Heart left ventricle (tissue), 16 donors: ENCODE measurements at regions not wholly inside any gene's neighbourhood (a gene's known extent, or its start where the extent isn't known, plus 50 kb on each side); places are given as distances from the start of the nearest gene placed in this dataset.

Source experiments
- ATAC-seq, 4 donors: fragments of 200-7000 bp; cut with Tn5 transposase; one replicate each; pipeline ENCODE4 v1.9.1; 2020 to 2022; ENCODE audit warnings: moderate library complexity in 4 of 4, mild to moderate bottlenecking in 3 of 4, moderate number of reproducible peaks in 1 of 4
- DNase-seq, 5 donors: peaks; one replicate each; pipeline ENCODE4 v3.0.0-alpha.2; 2020
- H3K27ac ChIP-seq, 12 donors: fragments of 200-600 bp; sonication (generic) in 4 of 12; one replicate each; pipeline versions ENCODE4 v1.5.0 to v1.8.0; 2016 to 2022; ENCODE audit warnings: mild to moderate bottlenecking in 2 of 12
- H3K27me3 ChIP-seq, 9 donors: fragments of 200-600 bp; sonication (generic) in 2 of 9; one replicate each; pipeline versions ENCODE4 v1.5.1 to v1.8.0; 2016 to 2022; ENCODE audit warnings: mild to moderate bottlenecking in 3 of 9
- H3K36me3 ChIP-seq, 9 donors: fragments of 200-600 bp; sonication (generic) in 2 of 9; one replicate each; pipeline versions ENCODE4 v1.5.0 to v1.8.0; 2018 to 2022; ENCODE audit warnings: mild to moderate bottlenecking in 2 of 9
- H3K4me1 ChIP-seq, 12 donors: fragments of 200-600 bp; sonication (generic) in 4 of 12; one replicate each; pipeline versions ENCODE4 v1.5.0 to v1.8.0; 2016 to 2022; ENCODE audit warnings: mild to moderate bottlenecking in 3 of 12
- H3K4me3 ChIP-seq, 12 donors: fragments of 200-600 bp; sonication (generic) in 4 of 12; one replicate each; pipeline versions ENCODE4 v1.5.0 to v1.8.0; 2017 to 2022; ENCODE audit warnings: mild to moderate bottlenecking in 9 of 12, moderate library complexity in 4 of 12
- H3K9me3 ChIP-seq, 12 donors: fragments of 200-600 bp; sonication (generic) in 4 of 12; one replicate each; pipeline versions ENCODE4 v1.5.0 to v1.8.0; 2016 to 2022; ENCODE audit warnings: mild to moderate bottlenecking in 1 of 12
- POLR2A ChIP-seq, 2 donors: fragments of 450-650 bp; IDR thresholded peaks; one replicate each; pipeline ENCODE4 v1.6.1; 2017; ENCODE audit warnings: antibody characterized with exemption in 2 of 2, mild to moderate bottlenecking in 2 of 2, moderate library complexity in 2 of 2
- WGBS, 4 donors: extraction: QIAGEN DNeasy Blood & Tissue Kit in 2 of 4; methylation state at CpG; one replicate each; pipeline versions ENCODE4 v1.1.5 to v1.1.7; 2013 to 2018; 5-methylcytosine and 5-hydroxymethylcytosine counted together
- intact Hi-C, 10 donors: fragments of 100-400 bp; cut with DNase I; formaldehyde crosslinking; loops; one replicate each; pipeline versions ENCODE4 v1.11.1 to v1.14.2; 2022
- TF ChIP-seq, protein P1 (sequence below), 12 donors: fragments of 200-600 bp; sonication (generic) in 4 of 12; IDR thresholded peaks; one replicate each; pipeline versions ENCODE4 v1.5.0 to v1.8.0; 2018 to 2022; ENCODE audit warnings: antibody characterized with exemption in 12 of 12, mild to moderate bottlenecking in 5 of 12
- donor health status: ischemic (EF 13 %, LVEDD 7.1; RV severe dilation, severe dysfunction).
- donor health status: healthy with polysubstance abuse.
- donor health status: DM: no; HTN: yes; CAD: no.
- donor health status: DM: no; HTN: no; CAD: no.
- donor health status: ischemic (EF 25% LVEDD 6.9; RV normal size, moderate dysfunction).
- donor health status: ischemic (EF 25% LVEDD 5.7; RV mildly dilated, moderate dysfunction).
- donor health status: healthy.
- donor health status: DM: yes; HTN: yes; CAD: no.
- donor health status: ischemic (EF 35%, LVEDD 5.7; RV mildly dilated, moderate dysfunction).
- donor health status: nonischemic (EF 11% LVEDD 7.7; RV severe dilation, severe dysfunction).
- donor health status: DM: yes; HTN: yes; CAD: no.
- donor health status: PGD.
- donor health status: ischemic (EF 29% LVEDD 5.4; RV normal size, mild dysfunction).
- donor health status: nonischemic (EF 23%, LVEDD 6.1; RV moderate dilation, normal function).

- DNase-seq (no peak), ATAC-seq (no peak)
- peaks cover 0 to 5% (median 0%) of the 10 kb centered on the region in 12 donors for H3K4me1 ChIP-seq
- H3K27me3 ChIP-seq: no peaks in the 10 kb centered on the region
- H3K36me3 ChIP-seq: no peaks in the 10 kb centered on the region
- TF ChIP-seq POLR2A (IDR thresholded peaks at IDR 0.05): no peak
- TF ChIP-seq, protein P1, sequence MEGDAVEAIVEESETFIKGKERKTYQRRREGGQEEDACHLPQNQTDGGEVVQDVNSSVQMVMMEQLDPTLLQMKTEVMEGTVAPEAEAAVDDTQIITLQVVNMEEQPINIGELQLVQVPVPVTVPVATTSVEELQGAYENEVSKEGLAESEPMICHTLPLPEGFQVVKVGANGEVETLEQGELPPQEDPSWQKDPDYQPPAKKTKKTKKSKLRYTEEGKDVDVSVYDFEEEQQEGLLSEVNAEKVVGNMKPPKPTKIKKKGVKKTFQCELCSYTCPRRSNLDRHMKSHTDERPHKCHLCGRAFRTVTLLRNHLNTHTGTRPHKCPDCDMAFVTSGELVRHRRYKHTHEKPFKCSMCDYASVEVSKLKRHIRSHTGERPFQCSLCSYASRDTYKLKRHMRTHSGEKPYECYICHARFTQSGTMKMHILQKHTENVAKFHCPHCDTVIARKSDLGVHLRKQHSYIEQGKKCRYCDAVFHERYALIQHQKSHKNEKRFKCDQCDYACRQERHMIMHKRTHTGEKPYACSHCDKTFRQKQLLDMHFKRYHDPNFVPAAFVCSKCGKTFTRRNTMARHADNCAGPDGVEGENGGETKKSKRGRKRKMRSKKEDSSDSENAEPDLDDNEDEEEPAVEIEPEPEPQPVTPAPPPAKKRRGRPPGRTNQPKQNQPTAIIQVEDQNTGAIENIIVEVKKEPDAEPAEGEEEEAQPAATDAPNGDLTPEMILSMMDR (IDR thresholded peaks at IDR 0.05): no peak
- H3K9me3 ChIP-seq: no peaks in the 10 kb centered on the region
- WGBS, 4 donors: 72 to 77% (median 75%) methylated on average over 3 of the region's 3 CpGs
- intact Hi-C loops: no loop called here
- H3K27ac ChIP-seq: no peak overlapping the region
- H3K4me3 ChIP-seq: no peak overlapping the region
Measured at GRCh38 chr18:55102501-55102900, 143.2 kb upstream of the CCDC68 start.

- 87 to 95% (median 89%) methylated on average over 2 of the region's 2 CpGs for WGBS, 4 donors
- no peaks in the 10 kb centered on the region for H3K36me3 ChIP-seq
- no peak overlapping the region for H3K4me3 ChIP-seq
- no peaks in the 10 kb centered on the region for H3K27me3 ChIP-seq
- TF ChIP-seq, protein P1 (IDR thresholded peaks at IDR 0.05): no peak
- TF ChIP-seq POLR2A (IDR thresholded peaks at IDR 0.05): no peak
- no peak for ATAC-seq
- H3K27ac ChIP-seq: no peak overlapping the region
- H3K4me1 ChIP-seq: peaks cover 0 to 15% (median 5%) of the 10 kb centered on the region in 12 donors
- intact Hi-C loops: no loop called here
- no peaks in the 10 kb centered on the region for H3K9me3 ChIP-seq
- no peak for DNase-seq
Measured at GRCh38 chr18:55101458-55101824, 142.2 kb upstream of the CCDC68 start.

GRCh38 chr18:55100817-55101457 is 141.7 kb upstream of the CCDC68 start:
- ATAC-seq (no peak), DNase-seq (no peak)
- Histone ChIP-seq H3K36me3 (no peaks in the 10 kb centered on the region), H3K4me3 (no peak overlapping the region), H3K27me3 (no peaks in the 10 kb centered on the region), H3K9me3 (no peaks in the 10 kb centered on the region), H3K27ac (no peak overlapping the region), H3K4me1 (peaks cover 0 to 15% (median 5%) of the 10 kb centered on the region in 12 donors)
- WGBS, 4 donors: 56 to 67% (median 57%) methylated on average over 3 of the region's 3 CpGs
- intact Hi-C loops: no loop called here
- TF ChIP-seq POLR2A (IDR thresholded peaks at IDR 0.05): no peak
- TF ChIP-seq, protein P1 (IDR thresholded peaks at IDR 0.05): no peak

DNA sequence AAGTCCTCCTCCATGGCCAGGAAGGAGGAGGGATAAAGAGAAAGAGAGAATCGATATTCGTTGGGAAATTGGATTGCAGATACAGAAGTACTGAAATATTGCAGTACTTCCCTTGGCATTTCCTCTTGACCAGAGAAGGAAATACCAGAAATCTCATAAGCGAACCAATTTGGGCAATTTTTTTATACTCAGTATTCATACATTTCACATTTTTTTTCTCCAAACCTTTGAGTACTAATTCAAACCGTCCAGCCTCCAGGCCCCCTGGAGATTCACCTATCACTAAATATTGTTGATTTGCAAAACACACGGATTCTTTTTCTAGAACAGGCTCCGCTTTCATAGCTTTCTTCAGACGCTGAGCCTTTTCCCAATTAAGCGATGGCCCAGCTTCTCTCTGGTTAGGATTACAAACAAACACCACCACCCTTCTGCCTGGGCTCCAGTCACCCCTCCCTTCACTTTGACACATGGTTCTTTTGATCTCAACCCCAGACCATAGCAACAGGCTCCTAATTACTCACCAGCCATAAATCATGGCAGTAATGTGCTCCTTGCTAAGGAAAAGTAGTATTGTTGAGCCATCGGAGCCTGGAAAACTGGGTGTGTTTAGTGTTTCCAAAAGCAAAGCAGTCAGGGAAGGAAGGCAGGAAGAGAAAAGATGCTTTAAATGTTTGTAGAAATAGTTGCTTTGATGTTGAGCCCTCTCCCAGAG is 138.4 kb upstream of the CCDC68 start:
- Histone ChIP-seq H3K9me3 (no peaks in the 10 kb centered on the region), H3K27ac (no peak overlapping the region), H3K4me1 (peaks cover 0 to 15% (median 5%) of the 10 kb centered on the region in 12 donors), H3K4me3 (no peak overlapping the region), H3K36me3 (no peaks in the 10 kb centered on the region), H3K27me3 (no peaks in the 10 kb centered on the region)
- no peak for DNase-seq
- intact Hi-C loops: loop anchor here in 7 of 10 donors (5.0 to 10.0 kb wide), 7 partner anchors 120 to 1477 kb away; no protein-coding TSS in a partner anchor
- WGBS, 4 donors: 62 to 66% (median 64%) methylated on average over 9 of the region's 9 CpGs
- no peak for ATAC-seq
- TF ChIP-seq, protein P1 (IDR thresholded peaks at IDR 0.05): no peak
- TF ChIP-seq POLR2A (IDR thresholded peaks at IDR 0.05): no peak
